ENCODE measurements at regions not wholly inside any gene's neighbourhood (a gene's known extent, or its start where the extent isn't known, plus 50 kb on each side); places are given as distances from the start of the nearest gene placed in this dataset.

DNA sequence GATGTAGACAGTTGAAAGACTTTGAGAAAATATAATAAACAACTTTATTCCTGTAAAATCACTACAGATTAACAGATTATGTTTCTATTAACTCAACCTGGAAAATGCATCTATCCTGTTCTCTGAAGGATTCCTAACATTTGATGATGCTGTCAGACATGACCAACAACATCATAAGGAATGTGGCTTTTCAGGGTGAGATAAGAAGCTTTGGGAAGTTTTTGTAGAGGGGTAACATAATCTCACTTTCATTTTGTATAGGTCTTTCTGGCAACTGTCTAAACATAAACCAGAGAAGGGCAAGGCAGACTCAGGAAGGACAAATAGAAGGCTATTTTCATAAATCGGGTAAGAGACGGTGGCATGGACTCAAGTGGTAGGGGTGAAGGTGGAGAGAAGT lies 112.2 kb downstream of the TES start:
- TF ChIP-seq CTCF (IDR thresholded peaks at IDR 0.05 in 4 of 5, conservative IDR thresholded peaks at IDR 0.05 in 1 of 5) (no peak), POLR2A (IDR thresholded peaks at IDR 0.05) (no peak)

All from gastrocnemius medialis (tissue), 4 donors.